ENCODE measurements at regions not wholly inside any gene's neighbourhood (a gene's known extent, or its start where the extent isn't known, plus 50 kb on each side); places are given as distances from the start of the nearest gene placed in this dataset.

DNA sequence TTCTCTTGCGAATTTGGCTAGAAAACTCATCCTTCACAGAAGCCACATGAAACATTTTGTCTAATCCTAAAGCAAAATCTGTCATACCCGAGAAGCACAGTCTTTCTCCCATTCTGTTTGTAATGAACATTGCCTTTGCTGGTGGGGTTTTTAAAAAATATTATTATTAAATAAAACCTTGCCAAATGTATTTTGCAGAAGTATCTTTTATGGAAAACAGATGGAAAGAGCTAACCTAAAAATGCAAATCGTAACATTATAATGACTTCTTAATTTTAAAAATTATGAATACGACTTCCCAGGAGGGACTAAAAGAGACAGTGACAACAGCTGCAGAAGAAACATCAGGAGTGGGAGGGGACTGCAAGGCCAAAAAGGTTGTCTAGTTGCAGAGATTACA, 246.3 kb upstream of the TAS2R1 start:
- TF ChIP-seq, protein P1, sequence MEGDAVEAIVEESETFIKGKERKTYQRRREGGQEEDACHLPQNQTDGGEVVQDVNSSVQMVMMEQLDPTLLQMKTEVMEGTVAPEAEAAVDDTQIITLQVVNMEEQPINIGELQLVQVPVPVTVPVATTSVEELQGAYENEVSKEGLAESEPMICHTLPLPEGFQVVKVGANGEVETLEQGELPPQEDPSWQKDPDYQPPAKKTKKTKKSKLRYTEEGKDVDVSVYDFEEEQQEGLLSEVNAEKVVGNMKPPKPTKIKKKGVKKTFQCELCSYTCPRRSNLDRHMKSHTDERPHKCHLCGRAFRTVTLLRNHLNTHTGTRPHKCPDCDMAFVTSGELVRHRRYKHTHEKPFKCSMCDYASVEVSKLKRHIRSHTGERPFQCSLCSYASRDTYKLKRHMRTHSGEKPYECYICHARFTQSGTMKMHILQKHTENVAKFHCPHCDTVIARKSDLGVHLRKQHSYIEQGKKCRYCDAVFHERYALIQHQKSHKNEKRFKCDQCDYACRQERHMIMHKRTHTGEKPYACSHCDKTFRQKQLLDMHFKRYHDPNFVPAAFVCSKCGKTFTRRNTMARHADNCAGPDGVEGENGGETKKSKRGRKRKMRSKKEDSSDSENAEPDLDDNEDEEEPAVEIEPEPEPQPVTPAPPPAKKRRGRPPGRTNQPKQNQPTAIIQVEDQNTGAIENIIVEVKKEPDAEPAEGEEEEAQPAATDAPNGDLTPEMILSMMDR (IDR thresholded peaks at IDR 0.05): no peak
- TF ChIP-seq RFX5 (IDR thresholded peaks at IDR 0.05): no peak
- no peak for TF ChIP-seq SMC3 (IDR thresholded peaks at IDR 0.05)
- no peak for TF ChIP-seq RAD21 (conservative IDR thresholded peaks at IDR 0.05 in 1 of 2, IDR thresholded peaks at IDR 0.05 in 1 of 2)
- TF ChIP-seq CEBPB (IDR thresholded peaks at IDR 0.05): no peak
- no peak for TF ChIP-seq EP300 (IDR thresholded peaks at IDR 0.05)
- TF ChIP-seq, protein P2, sequence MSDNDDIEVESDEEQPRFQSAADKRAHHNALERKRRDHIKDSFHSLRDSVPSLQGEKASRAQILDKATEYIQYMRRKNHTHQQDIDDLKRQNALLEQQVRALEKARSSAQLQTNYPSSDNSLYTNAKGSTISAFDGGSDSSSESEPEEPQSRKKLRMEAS (IDR thresholded peaks at IDR 0.05): no peak
- no peak for TF ChIP-seq POLR2A (IDR thresholded peaks at IDR 0.05; ENCODE audit: low read length)
- TF ChIP-seq MAFK (IDR thresholded peaks at IDR 0.05; ENCODE audit: partially characterized antibody): no peak
- TF ChIP-seq RNF2 (IDR thresholded peaks at IDR 0.05; ENCODE audit: borderline replicate concordance, low read depth): no peak
